HCT116 (cell line): ENCODE measurements at regions not wholly inside any gene's neighbourhood (a gene's known extent, or its start where the extent isn't known, plus 50 kb on each side); places are given as distances from the start of the nearest gene placed in this dataset.

Experiments used
- ATAC-seq: fragments of 200-7000 bp; cut with Tn5 transposase; 2 replicates; pipeline ENCODE4 v1.9.1; 2020; ENCODE audit warnings: mild to moderate bottlenecking, moderate library complexity
- BruUV-seq: library from RNA; stranded (reverse); fragments of 400-500 nt; replicated peaks from 2 replicates; lab custom pipeline; 2021; lab: Mats Ljungman, UMichigan
- CTCF ChIA-PET: fragments of 300-600 bp; sonication (Branson Sonifier 250); formaldehyde crosslinking; loops from one replicate; lab custom pipeline; 2021; ENCODE audit warnings: antibody characterized with exemption; lab: Charles Lee
- POLR2A ChIA-PET: fragments of 300-600, 350-600 bp; sonication (Branson Sonifier 250); formaldehyde crosslinking; loops from one replicate; lab custom pipeline; 2021; ENCODE audit warnings: antibody characterized with exemption; lab: Charles Lee
- RAD21 ChIA-PET, 2 experiments: fragments of 300-600 bp; sonication (Branson Sonifier 250); formaldehyde crosslinking; loops; one replicate each; lab custom pipeline; 2023; ENCODE audit warnings: low total read pairs in 2 of 2; ENCODE audit not compliant: uncharacterized antibody in 2 of 2, unreplicated experiment in 2 of 2, low non-redundant PET in 1 of 2; lab: Charles Lee
- DNase-seq: peaks from one replicate; pipeline ENCODE4 v3.0.0-alpha.2; 2010; ENCODE audit warnings: low read depth, low spot score
- H2AFZ ChIP-seq: fragments of 200-600 bp; shearing (Covaris generic), sonication (generic); 2 replicates; pipeline ENCODE4 v1.6.1; 2017; ENCODE audit warnings: low read depth, mixed run types, mixed read lengths, antibody characterized with exemption, low read length; ENCODE audit not compliant: poor library complexity, severe bottlenecking
- H3K27ac ChIP-seq: 2 replicates; pipeline ENCODE4 v1.5.1; 2012; ENCODE audit warnings: low read depth, low read length
- H3K27me3 ChIP-seq: fragments of 200-600 bp; sonication (generic); 2 replicates; pipeline ENCODE4 v1.6.1; 2016; ENCODE audit warnings: mixed run types, low read length, mixed read lengths; ENCODE audit not compliant: insufficient read depth
- H3K36me3 ChIP-seq, 2 experiments: fragments of 200-500 bp in 1 of 2; fragments of 200-600 bp in 1 of 2; sonication (Bioruptor generic) in 1 of 2; sonication (generic) in 1 of 2; 2 replicates each; pipeline versions ENCODE4 v1.5.1 to v1.6.1; 2014 to 2016; ENCODE audit warnings: low read length in 2 of 2, inconsistent platforms in 1 of 2, mixed read lengths in 1 of 2, mixed run types in 1 of 2; ENCODE audit not compliant: insufficient read depth in 2 of 2, control insufficient read depth in 1 of 2
- H3K4me1 ChIP-seq, 2 experiments: fragments of 200-600 bp in 1 of 2; sonication (generic) in 1 of 2; 2 replicates each; pipeline versions ENCODE4 v1.5.1 to v1.6.1; 2012 to 2017; ENCODE audit warnings: low read length in 2 of 2, inconsistent platforms in 1 of 2, mild to moderate bottlenecking in 1 of 2, mixed read lengths in 1 of 2, mixed run types in 1 of 2, moderate library complexity in 1 of 2; ENCODE audit not compliant: insufficient read depth in 2 of 2, control insufficient read depth in 1 of 2
- H3K4me2 ChIP-seq: fragments of 200-600 bp; sonication (generic); 2 replicates; pipeline ENCODE4 v1.6.1; 2017; ENCODE audit warnings: mixed run types, low read length, mixed read lengths
- H3K4me3 ChIP-seq, 2 experiments: fragments of 200-600 bp in 1 of 2; sonication (generic) in 1 of 2; replicated peaks in 1 of 2; 2 replicates each; pipeline ENCODE4 v1.5.1; 2011 to 2016; ENCODE audit warnings: low read length in 2 of 2, control low read depth in 1 of 2, low read depth in 1 of 2, mild to moderate bottlenecking in 1 of 2, mixed read lengths in 1 of 2, mixed run types in 1 of 2
- H3K79me2 ChIP-seq: fragments of 200-600 bp; sonication (generic); 2 replicates; pipeline ENCODE4 v1.6.1; 2017; ENCODE audit warnings: mild to moderate bottlenecking, mixed run types, low read length, moderate library complexity, mixed read lengths; ENCODE audit not compliant: insufficient read depth
- H3K9ac ChIP-seq: fragments of 200-600 bp; sonication (generic); 2 replicates; pipeline ENCODE4 v1.6.1; 2016; ENCODE audit warnings: low read length, mixed read lengths
- H3K9me2 ChIP-seq: fragments of 200-600 bp; sonication (generic), shearing (Covaris generic); 2 replicates; pipeline ENCODE4 v1.6.1; 2017; ENCODE audit warnings: mixed run types, mild to moderate bottlenecking, moderate library complexity; ENCODE audit not compliant: insufficient read depth
- H3K9me3 ChIP-seq, 2 experiments: fragments of 200-500 bp in 1 of 2; fragments of 200-600 bp in 1 of 2; sonication (Bioruptor generic) in 1 of 2; sonication (generic) in 1 of 2; 2 replicates each; pipeline ENCODE4 v1.6.1; 2014 to 2017; ENCODE audit warnings: low read length in 2 of 2, mixed read lengths in 2 of 2, inconsistent platforms in 1 of 2, low read depth in 1 of 2, mild to moderate bottlenecking in 1 of 2, mixed run types in 1 of 2, moderate library complexity in 1 of 2; ENCODE audit not compliant: control insufficient read depth in 1 of 2, insufficient read depth in 1 of 2
- H4K20me1 ChIP-seq: fragments of 200-600 bp; sonication (generic), shearing (Covaris generic); 2 replicates; pipeline ENCODE4 v1.6.1; 2017; ENCODE audit warnings: mixed run types, mild to moderate bottlenecking, moderate library complexity; ENCODE audit not compliant: insufficient read depth
- CBX3 ChIP-seq: IDR thresholded peaks from 2 replicates; pipeline ENCODE4 v1.6.1; 2012; ENCODE audit warnings: low read depth
- CEBPB ChIP-seq: IDR thresholded peaks from 2 replicates; pipeline ENCODE4 v1.6.1; 2012; ENCODE audit warnings: low read depth
- ELF1 ChIP-seq: IDR thresholded peaks from 2 replicates; pipeline ENCODE4 v1.6.1; 2012; ENCODE audit warnings: low read depth, borderline replicate concordance
- EZH2phosphoT487 ChIP-seq: fragments of 200-600 bp; IDR thresholded peaks from 2 replicates; pipeline ENCODE4 v1.6.1; 2018; ENCODE audit warnings: antibody characterized with exemption, borderline replicate concordance
- FOSL1 ChIP-seq: IDR thresholded peaks from 2 replicates; pipeline ENCODE4 v1.6.1; 2012; ENCODE audit warnings: low read depth
- JUND ChIP-seq: IDR thresholded peaks from 2 replicates; pipeline ENCODE4 v1.6.1; 2012
- POLR2A ChIP-seq: IDR thresholded peaks from 2 replicates; pipeline ENCODE4 v1.7.0; 2011; ENCODE audit warnings: borderline replicate concordance; ENCODE audit not compliant: insufficient read depth, insufficient read length; ENCODE audit errors: extremely low read depth
- SIN3A ChIP-seq: IDR thresholded peaks from 2 replicates; pipeline ENCODE4 v1.6.1; 2012; ENCODE audit warnings: low read depth
- SP1 ChIP-seq: IDR thresholded peaks from 2 replicates; pipeline ENCODE4 v1.6.1; 2012; ENCODE audit warnings: low read depth
- SRF ChIP-seq: IDR thresholded peaks from 2 replicates; pipeline ENCODE4 v1.6.1; 2012; ENCODE audit warnings: low read depth
- TCF7L2 ChIP-seq: IDR thresholded peaks from 2 replicates; pipeline ENCODE4 v1.7.0; 2011; ENCODE audit warnings: borderline replicate concordance, inconsistent platforms; ENCODE audit not compliant: insufficient read depth, insufficient read length; ENCODE audit errors: extremely low read depth
- ZFX ChIP-seq: fragments of 450-650 bp; IDR thresholded peaks from 2 replicates; pipeline ENCODE4 v1.6.1; 2017
- ZNF274 ChIP-seq: fragments of 200-500 bp; sonication (Bioruptor generic); IDR thresholded peaks from 2 replicates; pipeline ENCODE4 v1.6.1; 2014; ENCODE audit warnings: mild to moderate bottlenecking, low read depth, low read length, inconsistent platforms
- intact Hi-C: fragments of 100-400 bp; cut with micrococcal nuclease; formaldehyde crosslinking; loops from 2 replicates; pipeline ENCODE4 v1.10.0; 2022

GRCh38 chr10:91115618-91116390 is 104.7 kb upstream of the PCGF5 start:
- Histone ChIP-seq H3K4me3 (no peak overlapping the region), H3K4me1 (no peaks in the 10 kb centered on the region), H3K4me2 (no peak overlapping the region), H3K9ac (no peak overlapping the region), H3K27ac (no peak overlapping the region), H3K36me3 (no peaks in the 10 kb centered on the region), H3K27me3 (no peaks in the 10 kb centered on the region), H3K79me2 (no peaks in the 10 kb centered on the region), H3K9me3 (no peaks in the 10 kb centered on the region), H2AFZ (no peak overlapping the region), H4K20me1 (no peaks in the 10 kb centered on the region), H3K9me2 (no peaks in the 10 kb centered on the region)
- intact Hi-C loops = no loop called here
- CTCF ChIA-PET = interaction anchor here (1.0 kb wide), 1 partner anchor 250 kb away, joined by 3 read pairs; no protein-coding TSS in a partner anchor
- no TSS peak for BruUV-seq
- RAD21 ChIA-PET = no interaction called here
- ATAC-seq = no peak
- TF ChIP-seq POLR2A = no peak
- TF ChIP-seq EZH2phosphoT487 = no peak
- TF ChIP-seq FOSL1 = no peak
- no peak for TF ChIP-seq ELF1
- no peak for DNase-seq
- POLR2A ChIA-PET = no interaction called here

- Histone ChIP-seq H3K4me1 (no peaks in the 10 kb centered on the region), H3K79me2 (no peaks in the 10 kb centered on the region), H3K9me2 (no peaks in the 10 kb centered on the region), H3K27ac (no peak overlapping the region), H3K36me3 (no peaks in the 10 kb centered on the region), H3K9ac (no peak overlapping the region), H3K27me3 (no peaks in the 10 kb centered on the region), H4K20me1 (no peaks in the 10 kb centered on the region), H2AFZ (no peak overlapping the region), H3K4me2 (no peak overlapping the region), H3K4me3 (no peak overlapping the region), H3K9me3 (no peaks in the 10 kb centered on the region)
- TF ChIP-seq ZNF274 (no peak), CBX3 (no peak), JUND (no peak), FOSL1 (no peak), TCF7L2 (no peak), CEBPB (no peak), SIN3A (no peak), ZFX (no peak), SP1 (no peak), SRF (no peak)
- POLR2A ChIA-PET = no interaction called here
- CTCF ChIA-PET = no interaction called here
- no TSS peak for BruUV-seq
- intact Hi-C loops = no loop called here
- RAD21 ChIA-PET = no interaction called here
- DNase-seq (no peak), ATAC-seq (no peak)
These were observed 103.0 kb upstream of the PCGF5 start for GRCh38 chr10:91117505-91117904.
